Fibroblast of peridontal ligament (primary cell): ENCODE measurements at regions not wholly inside any gene's neighbourhood (a gene's known extent, or its start where the extent isn't known, plus 50 kb on each side); places are given as distances from the start of the nearest gene placed in this dataset.
"Not testable (repeated sequence)": the region's sequence is repeated elsewhere in the genome, so short reads cannot be mapped to it uniquely, and the experiment has no call there.

Source experiments
- DNase-seq: peaks from one replicate; pipeline ENCODE4 v3.0.0-alpha.2; 2010; ENCODE audit errors: extremely low read depth

GRCh38 chr4:184281231-184282139 is 63.8 kb upstream of the ENPP6 start:
- DNase-seq, result no peak

GRCh38 chr4:184280591-184281071 is 63.0 kb upstream of the ENPP6 start:
- DNase-seq, result no peak

GRCh38 chr4:184280137-184280536 is 62.5 kb upstream of the ENPP6 start:
- no peak for DNase-seq

GRCh38 chr4:184279496-184280061 is 61.9 kb upstream of the ENPP6 start:
- no peak for DNase-seq

GRCh38 chr4:184277769-184278168 is 60.1 kb upstream of the ENPP6 start:
- not testable (repeated sequence) for DNase-seq

GRCh38 chr4:184277010-184277409 is 59.3 kb upstream of the ENPP6 start:
- not testable (repeated sequence) for DNase-seq

GRCh38 chr4:184276346-184276745 is 58.7 kb upstream of the ENPP6 start:
- not testable (repeated sequence) for DNase-seq

- DNase-seq, result no peak
Measured at GRCh38 chr4:184275766-184276165, 58.1 kb upstream of the ENPP6 start.

- DNase-seq, result peak; percentile 50
Measured at GRCh38 chr4:184274286-184274951, 56.7 kb upstream of the ENPP6 start.

GRCh38 chr4:184273166-184274147 is 55.8 kb upstream of the ENPP6 start:
- DNase-seq, result no peak

GRCh38 chr4:184270808-184271413 is 53.2 kb upstream of the ENPP6 start:
- DNase-seq, result no peak

GRCh38 chr4:184269879-184270430 is 52.3 kb upstream of the ENPP6 start:
- DNase-seq, result no peak

- DNase-seq, result no peak
Measured at GRCh38 chr4:184268584-184269160, 51.0 kb upstream of the ENPP6 start.

GRCh38 chr4:184267673-184268583 is 50.3 kb upstream of the ENPP6 start:
- peak; percentile 94 for DNase-seq
